SW480 (cell line): ENCODE measurements at regions not wholly inside any gene's neighbourhood (a gene's known extent, or its start where the extent isn't known, plus 50 kb on each side); places are given as distances from the start of the nearest gene placed in this dataset.

ENCODE experiments used
- DNase-seq: peaks from one replicate; pipeline ENCODE4 v3.0.0-alpha.2; 2016; ENCODE audit warnings: low spot score

GRCh38 chr3:40996382-40996781, 202.9 kb upstream of the CTNNB1 start:
- peak; percentile 41 for DNase-seq

GRCh38 chr3:40996827-40997710, 202.2 kb upstream of the CTNNB1 start:
- peak; percentile 53 for DNase-seq

GRCh38 chr3:40997711-40998519, 201.4 kb upstream of the CTNNB1 start:
- DNase-seq: peak; percentile 90

- no peak for DNase-seq
Observed at GRCh38 chr3:40999682-41000081, 199.6 kb upstream of the CTNNB1 start.

- peak; percentile 18 for DNase-seq
Observed at GRCh38 chr3:41000471-41000870, 198.8 kb upstream of the CTNNB1 start.

GRCh38 chr3:41001556-41001955, 197.7 kb upstream of the CTNNB1 start:
- peak; percentile 85 for DNase-seq

- peak; percentile 98 for DNase-seq
Observed at GRCh38 chr3:41002104-41002503, 197.2 kb upstream of the CTNNB1 start.

GRCh38 chr3:41007399-41007798, 191.9 kb upstream of the CTNNB1 start:
- no peak for DNase-seq

GRCh38 chr3:41011854-41012253, 187.5 kb upstream of the CTNNB1 start:
- no peak for DNase-seq

- DNase-seq: no peak
Observed at GRCh38 chr3:41018855-41019254, 180.4 kb upstream of the CTNNB1 start.

GRCh38 chr3:41024031-41024836, 175.1 kb upstream of the CTNNB1 start:
- DNase-seq: no peak

GRCh38 chr3:41026394-41027177, 172.7 kb upstream of the CTNNB1 start:
- peak; percentile 50 for DNase-seq

- no peak for DNase-seq
Observed at GRCh38 chr3:41029356-41029755, 169.9 kb upstream of the CTNNB1 start.

GRCh38 chr3:41030220-41030619, 169.1 kb upstream of the CTNNB1 start:
- DNase-seq: no peak

- no peak for DNase-seq
Observed at GRCh38 chr3:41031401-41031800, 167.9 kb upstream of the CTNNB1 start.

GRCh38 chr3:41033956-41034519, 165.3 kb upstream of the CTNNB1 start:
- no peak for DNase-seq

- no peak for DNase-seq
Observed at GRCh38 chr3:41035456-41036022, 163.8 kb upstream of the CTNNB1 start.

- DNase-seq: no peak
Observed at GRCh38 chr3:41037651-41038334, 161.5 kb upstream of the CTNNB1 start.

GRCh38 chr3:41040256-41040655, 159.0 kb upstream of the CTNNB1 start:
- no peak for DNase-seq

GRCh38 chr3:41041462-41041861, 157.8 kb upstream of the CTNNB1 start:
- DNase-seq: no peak
